Spinal cord (tissue), 1 donor: ENCODE measurements at regions not wholly inside any gene's neighbourhood (a gene's known extent, or its start where the extent isn't known, plus 50 kb on each side); places are given as distances from the start of the nearest gene placed in this dataset. TPM values are rescaled to one million over a fixed set of nuclear protein-coding genes. Genes with fewer than 3 reads are reported as not detected.

Experiments
- small RNA-seq: library from RNA; depleted of rRNA; stranded (forward); fragments of <200 nt; gene quantifications from one replicate; pipeline ENCODE3, GENCODE V24; 2014; ENCODE audit warnings: low replicate concordance

Small RNAs in the stretch of these regions (small RNA-seq; reads per million reads assigned to genes)
- gene MIR5186 = not detected
